Sciatic nerve (tissue), 2 donors: ENCODE measurements at regions not wholly inside any gene's neighbourhood (a gene's known extent, or its start where the extent isn't known, plus 50 kb on each side); places are given as distances from the start of the nearest gene placed in this dataset.
"Not testable (repeated sequence)": the region's sequence is repeated elsewhere in the genome, so short reads cannot be mapped to it uniquely, and the experiment has no call there.

Experiments used
- ATAC-seq: fragments of 200-7000 bp; cut with Tn5 transposase; one replicate; pipeline ENCODE4 v1.9.1; 2020; ENCODE audit warnings: mild to moderate bottlenecking, moderate library complexity
- DNase-seq: peaks from one replicate; pipeline ENCODE4 v3.0.0-alpha.2; 2020; ENCODE audit warnings: low spot score
- intact Hi-C: fragments of 100-400 bp; cut with DNase I; formaldehyde crosslinking; loops from one replicate; pipeline ENCODE4 v1.14.2; 2022
- donor health status: DM: no; HTN: no; CAD: no.
- donor health status: DM: no; HTN: no; CAD: no.

DNA sequence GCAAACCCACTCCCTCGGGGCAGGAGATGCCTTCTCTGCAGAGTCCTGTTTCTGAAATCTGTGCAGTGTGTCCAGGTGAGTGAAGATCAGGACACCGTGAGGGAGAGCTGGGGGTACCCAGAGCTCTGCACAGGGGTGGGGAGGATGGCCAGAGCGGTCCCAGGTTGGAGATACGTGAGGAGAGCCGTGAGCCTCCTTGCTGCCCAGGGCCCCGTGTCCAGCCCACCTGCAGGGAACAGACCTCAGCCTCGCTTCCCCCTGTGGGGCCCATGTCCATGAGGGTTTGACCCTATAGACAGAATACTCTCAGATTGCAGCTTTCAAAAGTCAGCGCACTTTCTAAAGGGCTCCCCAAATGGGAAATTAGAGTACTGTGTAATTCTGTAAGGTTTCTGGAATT, 66.5 kb upstream of the EN2 start:
- intact Hi-C loops, result no loop called here
- DNase-seq, result no peak
- no peak for ATAC-seq

DNA sequence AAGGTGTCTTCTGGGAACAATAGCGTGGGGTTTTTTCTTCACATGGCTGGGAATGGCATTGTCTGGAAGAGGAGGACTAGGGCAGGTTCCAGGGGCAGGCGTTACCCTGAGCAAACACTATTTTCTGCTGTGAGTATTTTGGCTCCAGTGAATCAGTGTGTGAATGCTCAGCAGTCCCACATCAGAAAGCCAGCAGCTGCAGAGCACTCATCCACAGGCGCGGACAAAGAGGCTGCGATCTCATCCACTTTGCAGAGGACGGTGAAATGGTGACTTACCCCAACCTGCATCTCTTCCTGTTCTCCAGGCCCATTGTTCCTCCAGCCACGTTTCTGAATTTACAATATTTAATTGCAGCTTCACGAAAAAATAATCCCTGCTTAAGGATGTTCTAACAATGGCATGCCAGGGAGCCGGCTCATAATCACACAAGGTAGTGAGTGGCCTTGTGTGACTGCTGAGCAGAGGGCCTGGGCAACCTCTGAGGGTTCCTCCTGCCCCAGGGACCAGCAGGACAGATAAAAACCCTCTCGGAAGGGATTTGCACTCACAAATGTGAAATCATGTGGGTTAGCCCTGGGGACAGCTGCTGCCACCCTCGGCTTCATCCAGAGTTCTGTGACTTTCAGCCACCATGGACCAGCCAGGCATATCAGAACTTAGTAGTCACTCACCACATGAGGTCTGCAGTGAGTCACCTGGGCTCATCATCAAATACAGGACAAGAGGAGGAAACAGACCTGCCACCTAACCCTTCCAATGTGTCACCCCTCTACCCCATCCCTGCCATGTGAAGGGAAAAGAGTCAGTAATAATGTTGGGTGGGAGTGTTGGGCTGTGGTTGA, 65.0 kb upstream of the EN2 start:
- DNase-seq (no peak), ATAC-seq (no peak)
- intact Hi-C loops, result no loop called here

DNA sequence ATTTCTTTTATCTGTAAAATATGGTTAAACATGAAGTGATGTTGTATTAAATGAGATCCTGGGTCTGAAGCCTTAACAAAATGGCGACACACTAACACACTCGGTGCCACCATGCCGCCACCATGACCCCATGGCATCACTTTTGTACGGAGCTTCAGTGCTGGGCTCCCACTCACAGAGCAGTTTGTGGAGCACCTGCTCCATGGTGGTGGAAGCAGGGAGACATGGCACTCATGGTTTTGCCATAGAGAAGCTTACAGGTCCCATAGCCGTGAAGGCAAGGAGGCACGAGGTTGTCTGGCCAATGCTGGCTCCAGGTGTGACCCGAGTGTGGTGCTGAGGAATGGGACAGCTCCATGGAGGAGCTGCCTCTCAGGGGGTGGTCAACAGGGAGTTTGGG, 63.5 kb upstream of the EN2 start:
- intact Hi-C loops, result no loop called here
- ATAC-seq (no peak), DNase-seq (no peak)

DNA sequence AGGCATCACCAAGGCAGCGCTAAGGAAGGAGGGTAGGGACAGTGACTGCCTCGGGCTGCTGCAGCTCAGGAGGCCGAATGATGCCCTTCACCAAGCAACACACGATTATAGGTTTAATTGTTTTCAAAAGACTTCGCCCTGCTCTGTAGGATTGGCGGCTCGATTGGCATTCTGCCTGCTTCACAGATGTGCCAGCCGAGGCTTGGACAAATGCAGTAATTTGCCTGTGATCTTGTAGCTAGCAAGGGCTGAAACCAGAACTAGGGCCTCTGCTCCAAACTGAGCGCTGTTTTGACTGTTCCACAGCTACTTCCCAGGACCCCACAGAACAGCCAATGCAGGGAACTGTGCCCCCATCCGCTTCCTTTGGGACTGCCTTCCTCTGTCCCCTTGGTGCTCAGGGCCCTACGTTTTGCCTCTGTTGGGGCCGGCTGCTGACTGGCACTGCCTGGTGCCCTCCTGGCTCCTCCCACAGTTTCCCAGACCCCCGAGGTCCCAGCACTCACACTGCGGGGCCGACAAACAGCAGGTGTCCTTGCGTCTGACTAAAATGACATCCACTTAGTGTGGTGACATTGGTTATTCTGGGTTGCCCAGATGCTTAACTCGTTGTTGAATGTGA, 62.6 kb upstream of the EN2 start:
- ATAC-seq, result no peak

DNA sequence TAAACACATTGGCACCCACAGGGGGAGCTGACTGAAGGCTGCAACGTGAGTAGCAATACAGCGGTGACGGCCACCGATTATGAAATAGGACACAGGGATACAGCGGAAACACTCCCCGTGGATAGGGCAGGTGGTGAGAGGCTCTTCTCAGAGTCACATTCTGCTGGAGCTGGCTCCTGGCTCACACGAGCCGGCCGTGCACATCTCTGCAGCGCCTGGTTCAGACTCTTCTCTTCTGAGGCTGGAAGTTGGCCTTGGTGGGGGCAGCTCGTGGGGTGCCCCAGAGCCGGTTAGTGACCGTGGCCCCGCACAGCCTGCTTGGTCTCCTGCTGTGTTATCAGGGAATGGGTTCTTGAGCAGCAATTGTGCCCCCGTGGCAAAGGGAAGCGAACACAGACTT, 61.3 kb upstream of the EN2 start:
- DNase-seq, result no peak

More for the DNA sequence above, 62.6 kb upstream of the EN2 start:
- intact Hi-C loops, result no loop called here
- DNase-seq, result no peak

DNA sequence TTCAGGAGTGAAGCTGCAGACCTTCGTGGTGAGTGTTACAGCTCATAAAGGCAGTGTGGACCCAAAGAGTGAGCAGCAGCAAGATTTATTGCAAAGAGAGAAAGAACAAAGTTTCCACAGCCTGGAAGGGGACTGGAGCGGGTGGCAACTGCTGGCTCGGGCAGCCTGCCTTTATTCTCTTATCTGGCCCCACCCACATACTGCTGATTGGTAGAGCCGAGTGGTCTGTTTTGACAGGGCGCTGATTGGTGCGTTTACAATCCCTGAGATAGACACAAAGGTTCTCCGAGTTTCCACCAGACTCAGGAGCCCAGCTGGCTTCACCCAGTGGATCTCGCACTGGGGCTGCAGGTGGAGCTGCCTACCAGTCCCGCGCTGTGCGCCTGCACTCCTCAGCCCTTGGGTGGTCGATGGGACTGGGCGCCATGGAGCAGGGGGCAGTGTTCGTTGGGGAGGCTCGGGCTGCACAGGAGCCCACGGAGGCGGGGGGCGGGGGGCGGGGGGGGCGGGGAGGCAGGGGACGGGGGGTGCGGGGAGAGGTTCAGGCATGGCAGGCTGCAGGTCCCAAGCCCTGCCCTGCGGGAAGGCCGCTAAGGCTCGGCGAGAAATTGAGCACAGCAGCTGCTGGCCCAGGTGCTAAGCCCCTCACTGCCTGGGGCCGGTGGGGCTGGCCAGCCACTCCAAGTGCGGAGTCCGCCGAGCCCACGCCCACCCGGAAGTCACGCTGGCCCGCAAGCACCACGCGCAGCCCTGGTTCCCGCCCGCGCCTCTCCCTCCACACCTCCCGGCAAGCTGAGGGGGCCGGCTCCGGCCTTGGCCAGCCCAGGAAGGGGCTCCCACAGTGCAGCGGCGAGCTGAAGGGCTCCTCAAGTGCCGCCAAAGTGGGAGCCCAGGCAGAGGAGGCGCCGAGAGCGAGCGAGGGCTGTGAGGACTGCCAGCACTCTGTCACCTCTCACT, 59.9 kb upstream of the EN2 start:
- DNase-seq, intact Hi-C loops, ATAC-seq: not testable (repeated sequence)

More for the DNA sequence above, 61.3 kb upstream of the EN2 start:
- intact Hi-C loops, result no loop called here
- no peak for ATAC-seq

DNA sequence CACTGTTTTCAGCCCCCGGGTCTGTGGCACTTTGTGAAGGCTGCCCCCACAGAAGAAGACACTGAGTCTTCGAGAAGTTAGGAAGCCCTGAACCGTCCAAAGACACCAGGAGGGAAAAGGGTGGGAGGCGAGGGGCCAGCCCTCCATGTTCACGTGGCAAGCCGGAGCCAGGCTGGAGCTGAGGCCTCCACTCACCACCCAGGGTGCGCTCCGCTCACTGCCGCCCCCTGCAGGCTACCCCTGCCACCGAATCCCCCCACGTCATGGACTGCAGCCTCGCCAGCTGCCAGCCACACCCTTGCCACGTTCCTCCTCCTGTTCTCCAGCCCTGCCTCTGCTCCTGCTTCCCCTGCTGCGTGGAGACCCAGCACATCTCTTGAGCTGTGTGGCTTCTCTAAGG, 59.0 kb upstream of the EN2 start:
- DNase-seq, result no peak
- ATAC-seq, result no peak
- intact Hi-C loops, result no loop called here

DNA sequence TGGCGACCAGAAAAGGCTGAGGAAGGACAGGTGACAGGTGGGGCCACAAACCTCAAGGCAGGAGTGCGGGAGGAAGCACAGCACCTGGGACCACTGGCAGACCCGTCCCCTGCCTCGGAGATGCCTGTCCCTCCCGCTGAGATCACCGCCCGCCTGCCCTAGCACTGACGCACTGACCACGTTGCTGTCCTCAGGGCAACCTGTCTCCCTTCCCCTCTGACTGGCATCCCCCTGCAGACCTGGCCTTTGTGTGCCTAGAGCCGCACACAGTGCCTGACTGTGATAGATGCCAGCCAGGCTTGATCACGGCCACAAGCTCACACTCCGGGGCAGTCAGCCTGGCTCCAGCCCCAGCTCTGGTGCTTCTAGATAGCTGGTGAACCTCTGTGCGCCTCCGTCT, 58.4 kb upstream of the EN2 start:
- no peak for DNase-seq
- intact Hi-C loops, result no loop called here
- ATAC-seq, result no peak

DNA sequence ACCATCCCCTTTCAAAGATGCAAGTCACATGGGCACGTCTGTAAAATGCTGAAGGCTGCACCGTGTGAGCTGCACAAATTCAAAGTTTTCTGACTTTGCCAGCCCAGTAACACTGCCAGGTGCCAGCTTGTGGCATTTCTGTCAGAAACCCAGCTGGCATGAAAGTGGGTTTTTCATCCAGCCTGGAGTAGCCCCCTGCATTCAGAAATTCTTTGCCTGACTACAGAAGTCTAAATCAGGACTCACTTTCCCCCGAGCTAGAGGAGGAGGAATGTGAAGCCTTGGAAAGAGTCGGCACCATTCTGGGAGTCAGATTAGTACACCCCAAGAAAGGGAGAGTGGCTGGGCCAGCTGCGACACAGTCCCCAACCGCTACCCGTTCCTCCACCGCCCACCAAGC, 56.7 kb upstream of the EN2 start:
- DNase-seq, result no peak
- no peak for ATAC-seq
- intact Hi-C loops, result no loop called here

DNA sequence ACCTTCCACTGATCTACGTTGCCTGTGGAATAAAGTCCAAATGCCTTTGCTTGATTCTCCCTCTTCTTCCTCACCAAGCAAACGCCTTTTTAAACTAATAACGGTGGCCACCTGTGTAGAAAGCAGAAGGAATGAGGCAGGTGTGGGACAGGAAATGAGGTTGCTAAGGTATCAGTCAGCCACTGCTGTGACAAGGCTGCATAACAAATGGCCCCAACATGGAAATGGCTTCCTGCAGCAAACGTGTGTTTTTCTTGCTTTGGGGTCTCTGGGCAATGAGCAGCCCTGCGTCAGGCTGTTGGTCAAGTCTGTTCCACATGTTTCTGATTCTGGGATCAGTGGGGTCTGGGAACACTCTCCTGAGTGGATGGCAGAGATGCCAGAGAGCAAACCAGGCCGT, 56.0 kb upstream of the EN2 start:
- intact Hi-C loops, result no loop called here
- DNase-seq, result no peak
- no peak for ATAC-seq

DNA sequence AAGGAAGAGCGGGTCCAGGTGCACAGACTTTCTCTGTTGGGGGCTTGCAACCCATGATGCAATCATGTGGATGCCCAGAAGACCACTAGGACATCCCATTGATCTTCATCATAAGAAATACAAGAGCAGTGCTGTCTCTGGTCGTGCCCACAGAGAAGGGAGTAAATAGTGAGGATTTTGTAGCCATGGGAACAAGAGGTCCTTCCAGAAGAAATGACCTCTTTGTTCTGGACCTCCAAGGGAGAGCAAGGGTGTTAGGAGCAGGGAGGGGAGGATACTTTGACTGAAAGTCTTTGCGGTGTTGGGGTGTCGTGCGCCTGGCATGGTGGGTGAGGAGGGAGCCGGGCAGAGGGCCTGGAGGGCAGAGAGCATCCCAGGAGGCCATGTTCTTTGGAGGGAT, 55.0 kb upstream of the EN2 start:
- no peak for DNase-seq
- intact Hi-C loops, result no loop called here
- ATAC-seq, result no peak

DNA sequence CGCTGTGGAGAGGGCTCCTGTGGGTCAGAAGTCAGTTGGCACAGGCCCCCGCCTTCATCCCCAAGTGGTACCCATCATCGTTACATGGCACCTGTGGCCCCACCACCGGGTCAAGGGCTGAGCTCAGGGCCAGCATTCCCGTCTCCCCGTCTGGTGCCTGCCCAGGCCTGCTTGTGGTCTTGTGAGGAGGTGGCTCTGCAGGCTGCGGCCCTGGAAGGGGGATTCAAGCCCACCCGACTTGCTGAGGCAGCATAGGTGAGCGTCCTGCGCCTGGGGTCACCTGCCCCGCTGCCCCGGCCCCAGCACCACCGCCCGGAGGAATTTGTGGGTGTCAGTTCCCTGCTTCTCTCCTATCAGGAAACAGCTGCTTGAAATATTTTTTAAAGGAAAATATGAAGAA, 53.0 kb upstream of the EN2 start:
- ATAC-seq, result no peak
- DNase-seq, result no peak
- intact Hi-C loops, result no loop called here

DNA sequence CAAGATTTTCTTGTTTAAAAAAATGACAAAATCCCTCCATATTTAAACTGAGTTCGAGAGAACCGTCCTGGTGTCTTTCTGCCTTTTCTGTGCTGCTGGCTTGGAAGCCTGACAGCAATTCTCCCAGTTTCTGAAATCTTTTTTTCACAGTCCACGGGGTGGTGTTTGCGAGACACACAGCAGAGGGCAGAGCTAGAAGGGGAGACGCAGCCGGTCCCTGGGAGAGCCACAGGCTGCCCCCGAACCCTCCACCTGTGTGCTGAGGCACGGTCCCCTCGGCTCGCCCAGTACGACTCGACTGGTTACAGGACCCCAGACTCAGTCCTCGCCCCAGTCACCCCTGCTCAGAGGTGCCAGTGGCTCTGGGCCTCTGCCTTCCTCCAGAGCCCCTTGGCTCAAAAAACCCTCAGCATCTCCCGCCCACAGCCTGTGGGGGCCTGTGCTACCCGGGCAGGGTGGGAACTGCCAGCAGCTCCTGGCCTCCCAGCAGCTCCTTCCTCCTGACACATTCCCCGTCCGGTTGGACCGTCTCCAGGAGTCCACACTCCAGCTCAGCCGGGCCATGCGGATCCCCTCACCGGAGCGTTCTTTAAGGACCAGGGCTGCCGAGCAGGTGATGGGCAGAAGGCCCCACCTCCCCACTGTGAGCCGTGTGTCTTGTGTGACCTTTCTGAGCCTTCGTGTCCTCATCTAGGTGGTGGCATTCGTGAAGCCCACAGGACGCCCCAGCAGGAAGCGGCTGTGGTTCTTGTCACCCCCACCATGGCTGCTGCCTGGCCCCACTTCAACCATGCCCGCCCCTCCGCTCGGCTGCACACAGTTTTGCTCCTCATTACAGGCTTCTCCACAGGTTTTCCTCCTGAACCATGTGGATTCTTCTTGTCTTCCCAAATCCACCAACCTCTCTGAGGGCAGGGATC, 52.3 kb upstream of the EN2 start:
- intact Hi-C loops, result no loop called here
- DNase-seq (no peak), ATAC-seq (no peak)

DNA sequence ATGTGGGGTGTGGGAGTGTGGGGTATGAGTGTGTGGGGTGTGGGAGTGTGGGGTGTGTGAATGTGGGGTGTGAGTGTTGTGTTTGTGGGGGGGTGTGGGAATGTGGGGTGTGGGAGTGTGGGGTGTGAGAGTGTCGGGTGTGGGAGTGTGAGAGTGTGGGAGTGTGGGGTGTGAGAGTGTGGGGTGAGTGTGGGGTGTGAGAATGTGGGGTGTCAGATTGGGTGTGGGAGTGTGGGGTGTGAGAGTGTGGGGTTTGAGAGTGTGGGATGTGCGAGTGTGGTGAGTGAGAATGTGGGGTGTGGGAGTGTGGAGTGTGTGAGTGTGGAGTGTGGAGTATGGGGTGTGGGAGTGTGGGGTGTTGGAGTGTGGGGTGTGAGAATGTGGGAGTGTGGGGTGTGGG, 50.1 kb upstream of the EN2 start:
- intact Hi-C loops, result no loop called here
- no peak for ATAC-seq

More for the DNA sequence above, 50.1 kb upstream of the EN2 start:
- no peak for DNase-seq
